ENCODE measurements at regions not wholly inside any gene's neighbourhood (a gene's known extent, or its start where the extent isn't known, plus 50 kb on each side); places are given as distances from the start of the nearest gene placed in this dataset.

DNA sequence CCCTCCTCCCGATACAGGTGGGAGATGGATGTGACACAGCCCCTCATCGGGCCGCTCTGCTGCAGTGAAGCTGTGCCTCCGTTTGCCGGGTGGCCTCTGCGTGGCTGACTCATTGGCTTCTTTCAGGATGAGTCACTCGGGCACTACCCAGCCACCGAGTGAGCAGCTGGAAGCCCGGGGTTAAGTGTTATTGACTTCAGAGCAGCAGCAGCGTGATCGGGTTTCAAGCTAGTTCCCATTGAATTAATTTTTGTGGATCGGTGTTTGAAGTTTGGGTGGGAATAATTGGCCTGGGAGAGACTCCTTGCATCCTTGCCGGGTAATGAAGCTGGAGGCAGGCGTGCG is 266.4 kb upstream of the IRX4 start:
- H3K36me3 Mint-ChIP-seq: no peaks in the 10 kb centered on the region
- H3K9me3 Mint-ChIP-seq: no peaks in the 10 kb centered on the region
- no peak overlapping the region for H3K4me3 Mint-ChIP-seq
- no peaks in the 10 kb centered on the region for H3K4me1 Mint-ChIP-seq
- no peak for DNase-seq (ENCODE audit: low spot score in 2 of 2)
- no peak overlapping the region for H3K27ac Mint-ChIP-seq
- ATAC-seq: peak; percentile 77

DNA sequence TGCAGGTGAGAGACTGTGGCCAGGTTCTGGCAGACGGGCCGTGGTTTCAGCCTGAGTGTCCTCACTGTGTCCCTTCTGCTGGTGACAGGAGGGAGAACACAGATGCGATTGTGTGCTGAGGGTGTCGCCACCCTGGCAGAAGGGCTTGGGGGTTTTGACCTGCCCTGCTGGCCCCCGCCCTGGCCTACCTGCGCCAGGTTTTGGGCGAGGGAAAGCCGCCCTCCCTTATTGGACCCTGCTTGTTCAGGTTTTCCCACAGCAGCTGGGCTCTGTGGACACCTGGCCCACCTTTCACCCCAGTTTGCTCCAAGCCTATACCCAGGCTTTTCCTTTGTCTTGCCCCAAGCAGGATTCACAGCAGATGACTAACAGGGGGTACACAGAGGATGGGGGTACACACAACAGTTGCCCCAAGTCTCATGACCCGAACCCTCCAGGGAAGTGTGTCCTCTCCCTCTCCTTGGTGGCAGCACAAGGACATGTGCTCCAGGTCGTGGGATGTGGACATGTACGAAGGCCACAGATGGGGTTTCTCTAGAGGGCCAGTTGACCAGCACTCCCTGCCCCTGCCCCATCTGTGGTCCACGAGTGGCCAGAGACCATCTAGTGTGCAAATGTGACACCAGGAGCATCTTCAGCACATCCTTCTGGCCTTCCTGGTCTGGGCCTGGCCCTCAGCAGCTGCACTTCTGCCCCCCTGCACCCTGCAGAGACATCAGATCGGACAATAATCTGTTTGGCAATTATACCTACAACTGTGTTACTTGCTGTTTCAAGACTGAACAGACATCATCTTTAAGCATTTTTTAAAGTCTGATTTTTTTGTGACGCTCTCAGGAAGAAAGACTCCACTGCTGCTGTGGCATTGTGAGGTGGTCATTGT is 265.8 kb upstream of the IRX4 start:
- no peak overlapping the region for H3K4me3 Mint-ChIP-seq
- H3K36me3 Mint-ChIP-seq: no peaks in the 10 kb centered on the region
- H3K9me3 Mint-ChIP-seq: no peaks in the 10 kb centered on the region
- ATAC-seq (peak; percentile 25), DNase-seq (ENCODE audit: low spot score in 2 of 2) (no peak)
- H3K4me1 Mint-ChIP-seq: no peaks in the 10 kb centered on the region
- H3K27ac Mint-ChIP-seq: no peak overlapping the region

DNA sequence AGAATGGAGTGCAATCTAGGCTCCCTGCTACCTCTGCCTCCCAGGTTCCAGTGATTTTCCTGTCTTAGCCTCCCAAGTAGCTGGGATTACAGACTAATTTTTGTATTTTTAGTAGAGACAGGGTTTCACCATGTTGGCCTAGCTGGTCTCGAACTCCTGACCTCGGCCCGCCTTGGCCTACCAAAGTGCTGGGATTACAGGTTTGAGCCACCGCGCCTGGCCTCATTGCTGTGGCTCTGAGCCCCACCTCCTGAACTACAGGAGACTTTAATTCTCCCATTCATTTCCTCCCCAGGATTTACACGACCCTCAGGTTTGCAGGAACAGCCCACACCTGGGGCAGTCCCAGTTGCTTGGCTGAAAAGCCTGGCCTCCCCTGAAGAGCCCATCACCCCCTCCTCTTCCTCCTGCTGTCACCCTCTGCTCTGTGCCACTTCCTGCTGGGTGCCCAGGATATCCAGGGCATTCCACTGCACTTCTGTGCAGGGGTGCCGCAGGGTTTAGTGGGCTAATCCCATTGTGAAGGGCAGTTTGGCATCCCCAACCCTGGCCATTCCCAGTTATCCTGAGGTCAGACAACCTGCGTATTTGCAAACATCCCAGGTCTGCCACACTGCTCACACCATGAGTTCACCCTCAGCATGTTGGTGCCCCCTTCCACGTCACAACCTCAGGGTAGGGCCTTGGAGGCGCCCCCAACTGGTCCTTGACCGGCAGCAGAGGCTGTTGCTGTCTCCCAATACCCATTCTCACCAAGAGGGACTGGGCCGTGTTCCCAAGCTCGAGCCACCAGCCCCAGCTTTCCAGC is 265.0 kb upstream of the IRX4 start:
- H3K4me3 Mint-ChIP-seq: no peak overlapping the region

DNA sequence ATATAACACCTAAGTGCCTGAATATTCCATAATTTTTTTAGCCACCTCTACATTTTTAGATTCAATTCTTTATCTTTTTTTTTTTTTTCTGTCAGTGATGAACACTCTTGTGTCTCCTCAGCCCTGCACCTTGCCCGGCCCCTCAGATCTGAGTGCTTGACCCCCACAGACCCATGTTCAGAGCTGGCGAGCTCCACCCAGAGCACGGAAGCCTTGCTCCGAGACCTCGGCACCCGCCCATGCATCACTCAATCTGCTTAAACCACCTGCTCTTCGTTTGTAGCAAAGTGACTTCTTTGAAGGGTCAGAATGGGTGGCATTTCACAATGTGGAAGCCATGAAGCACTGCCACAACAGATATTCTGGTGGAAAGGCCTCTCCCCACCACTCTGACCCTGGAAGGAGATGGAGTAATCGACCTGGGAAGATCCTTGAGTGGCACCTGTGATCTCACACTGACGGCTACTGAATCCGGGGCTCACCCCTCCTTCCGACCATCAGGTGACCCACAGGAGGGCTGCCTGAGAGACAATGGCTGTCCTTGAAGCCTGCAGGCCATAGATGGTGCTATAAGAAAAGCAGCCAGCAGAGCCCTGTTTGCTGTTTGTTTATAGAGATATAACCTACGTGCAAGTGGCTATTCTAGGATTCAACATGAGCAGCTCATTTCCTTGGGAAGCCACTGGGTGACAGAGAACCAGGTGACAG is 261.1 kb upstream of the IRX4 start:
- Mint-ChIP-seq H3K4me3 (no peak overlapping the region), H3K4me1 (no peaks in the 10 kb centered on the region), H3K36me3 (no peaks in the 10 kb centered on the region), H3K27ac (no peak overlapping the region), H3K9me3 (no peaks in the 10 kb centered on the region)
- no peak for DNase-seq (ENCODE audit: low spot score in 2 of 2)
- ATAC-seq: no peak

More for the DNA sequence above, 265.0 kb upstream of the IRX4 start:
- Mint-ChIP-seq H3K4me1 (no peaks in the 10 kb centered on the region), H3K27ac (no peak overlapping the region), H3K9me3 (no peaks in the 10 kb centered on the region), H3K36me3 (no peaks in the 10 kb centered on the region)
- DNase-seq (ENCODE audit: low spot score in 2 of 2): no peak
- no peak for ATAC-seq

DNA sequence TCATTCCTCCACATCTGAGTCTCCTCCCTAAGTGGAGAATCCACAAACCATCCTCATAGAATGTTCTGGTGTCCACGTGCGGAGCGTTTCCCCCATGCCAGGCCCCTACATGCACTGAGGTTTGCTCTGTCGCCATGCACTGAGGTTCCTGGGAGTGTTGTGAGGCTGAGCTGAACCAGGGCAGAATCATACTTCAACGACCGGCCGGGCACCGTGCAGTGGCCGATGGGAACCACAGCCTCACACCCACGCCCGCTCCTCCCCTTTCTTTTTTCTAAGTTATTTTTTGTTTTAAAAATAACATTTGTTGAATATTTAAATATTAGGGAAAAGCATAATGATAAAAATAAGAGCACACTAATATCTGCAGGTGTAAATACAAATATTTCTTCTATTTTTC is 260.4 kb upstream of the IRX4 start:
- ATAC-seq (no peak), DNase-seq (ENCODE audit: low spot score in 2 of 2) (no peak)
- Mint-ChIP-seq H3K4me3 (no peak overlapping the region), H3K4me1 (no peaks in the 10 kb centered on the region), H3K27ac (no peak overlapping the region), H3K9me3 (peaks cover 3% of the 10 kb centered on the region), H3K36me3 (peaks cover 4% of the 10 kb centered on the region)

DNA sequence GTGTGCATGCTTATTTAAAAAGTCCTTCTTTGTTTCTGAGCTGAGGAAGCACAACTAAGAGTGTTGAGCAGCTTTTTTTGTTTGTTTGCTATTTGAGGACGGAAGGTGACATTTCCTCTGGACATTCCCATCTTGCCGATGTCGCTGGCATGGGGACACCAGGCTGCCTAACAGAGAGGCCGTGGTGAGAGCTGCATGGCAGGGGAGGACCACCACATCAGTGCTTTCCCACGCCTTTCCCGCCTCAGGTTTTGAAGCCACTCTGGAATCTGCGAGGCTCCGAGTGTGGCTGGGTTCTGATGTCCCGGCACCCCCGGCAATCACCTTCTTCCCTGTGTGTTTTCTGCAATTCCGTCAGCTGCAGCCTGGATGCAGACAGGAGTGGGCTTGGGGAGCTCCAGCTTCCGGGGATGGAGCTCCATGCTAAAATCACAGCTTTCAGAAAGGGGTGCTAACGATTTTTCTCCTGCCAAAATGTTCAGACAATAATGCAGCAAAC is 259.8 kb upstream of the IRX4 start:
- ATAC-seq: no peak
- H3K4me1 Mint-ChIP-seq: no peaks in the 10 kb centered on the region
- no peak for DNase-seq (ENCODE audit: low spot score in 2 of 2)
- no peak overlapping the region for H3K4me3 Mint-ChIP-seq
- no peak overlapping the region for H3K27ac Mint-ChIP-seq
- H3K9me3 Mint-ChIP-seq: peaks cover 3% of the 10 kb centered on the region
- peaks cover 6% of the 10 kb centered on the region for H3K36me3 Mint-ChIP-seq

DNA sequence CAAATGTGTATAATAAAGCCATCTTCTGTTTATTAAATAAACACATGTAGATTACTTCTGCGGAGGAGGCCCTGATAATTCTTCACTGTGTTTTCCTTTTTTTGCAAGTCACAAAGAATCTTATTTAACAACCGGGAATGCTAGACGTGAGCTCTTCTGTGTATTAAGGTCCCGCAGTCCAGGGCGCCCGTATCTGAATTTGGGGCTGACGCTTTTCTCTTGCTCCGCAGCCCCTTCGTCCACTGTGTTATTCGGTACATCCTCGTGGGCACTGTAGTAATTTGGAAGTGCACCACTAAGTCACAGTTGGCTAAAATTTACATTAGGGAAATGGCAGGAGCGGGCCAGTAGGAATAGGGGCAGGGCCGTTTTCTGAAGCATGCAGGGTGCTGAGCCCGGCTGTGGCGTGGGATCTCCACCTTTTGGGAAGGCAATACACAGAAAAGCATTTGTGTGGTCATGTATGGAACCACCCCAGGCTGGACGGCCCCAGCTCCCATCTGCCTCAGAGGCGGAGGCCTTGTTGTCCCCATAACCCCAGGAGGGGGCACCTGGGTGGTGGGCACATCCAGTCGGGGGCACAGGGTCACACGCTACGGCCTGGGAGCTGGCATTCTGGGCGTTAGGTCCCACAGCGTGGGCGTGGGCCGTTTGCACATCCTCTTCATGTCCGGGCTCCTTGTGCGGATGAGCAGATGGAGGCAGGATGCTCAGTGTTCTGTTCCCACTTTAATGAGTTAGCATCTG is 258.7 kb upstream of the IRX4 start:
- peaks cover 6% of the 10 kb centered on the region for H3K36me3 Mint-ChIP-seq
- peaks cover 3% of the 10 kb centered on the region for H3K4me1 Mint-ChIP-seq
- ATAC-seq: no peak
- DNase-seq (ENCODE audit: low spot score in 2 of 2): no peak
- no peak overlapping the region for H3K4me3 Mint-ChIP-seq
- H3K27ac Mint-ChIP-seq: no peak overlapping the region
- peaks cover 3% of the 10 kb centered on the region for H3K9me3 Mint-ChIP-seq

DNA sequence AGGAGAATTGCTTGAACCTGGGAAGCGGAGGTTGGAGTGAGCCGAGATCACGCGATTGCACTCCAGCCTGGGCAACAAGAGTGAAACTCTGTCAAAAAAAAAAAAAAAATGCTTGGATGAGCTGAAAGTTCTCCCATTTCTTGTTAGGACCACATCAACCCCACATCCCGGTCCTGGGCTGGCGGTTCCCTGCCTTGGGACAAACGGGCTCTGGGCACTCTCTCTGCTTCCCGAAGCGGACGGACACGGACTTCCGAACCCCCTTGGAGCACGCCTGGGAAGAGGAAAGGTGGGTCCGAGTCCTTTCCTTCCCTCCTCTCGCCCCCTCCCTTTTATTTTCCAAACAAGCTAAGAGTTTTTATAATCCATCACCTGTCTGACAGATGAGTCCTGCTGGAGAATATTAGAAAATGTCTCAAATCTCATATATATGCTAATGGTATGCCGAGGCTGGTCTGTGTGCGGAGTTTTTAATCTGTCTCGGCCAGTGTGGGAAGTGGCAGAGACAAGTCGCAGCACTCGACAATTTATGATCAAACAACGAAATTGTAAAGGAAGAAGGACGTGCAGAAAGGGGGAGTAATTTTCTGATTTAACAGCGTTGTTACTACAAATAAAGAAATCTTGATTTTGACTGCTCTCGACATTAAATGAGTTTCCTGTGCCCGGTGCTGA is 257.9 kb upstream of the IRX4 start:
- H3K27ac Mint-ChIP-seq: no peak overlapping the region

DNA sequence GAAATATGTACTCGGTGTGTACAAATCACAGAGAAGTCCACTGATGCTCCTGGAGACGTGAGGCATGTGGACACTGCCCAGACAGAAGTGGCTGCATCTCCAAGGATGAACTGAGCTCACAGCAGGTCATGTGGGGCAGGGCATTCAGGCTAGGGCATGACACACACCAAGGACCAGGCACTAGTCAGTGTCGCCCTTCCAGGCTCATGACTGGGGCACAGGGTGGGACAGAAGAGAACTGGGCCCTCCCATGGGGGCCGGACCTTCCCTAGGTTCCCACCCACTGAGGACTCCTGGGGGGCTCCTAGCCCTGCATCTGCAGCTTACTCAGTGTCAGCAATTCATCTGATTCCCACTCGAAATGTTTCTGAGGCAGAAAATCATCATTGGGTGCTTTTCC is 256.8 kb upstream of the IRX4 start:
- DNase-seq (ENCODE audit: low spot score in 2 of 2) (no peak), ATAC-seq (no peak)
- Mint-ChIP-seq H3K4me3 (no peak overlapping the region), H3K4me1 (peaks cover 5% of the 10 kb centered on the region), H3K36me3 (peaks cover 6% of the 10 kb centered on the region), H3K27ac (no peak overlapping the region), H3K9me3 (peaks cover 3% of the 10 kb centered on the region)

More for the DNA sequence above, 257.9 kb upstream of the IRX4 start:
- Mint-ChIP-seq H3K4me1 (peaks cover 5% of the 10 kb centered on the region), H3K36me3 (peaks cover 6% of the 10 kb centered on the region), H3K4me3 (no peak overlapping the region), H3K9me3 (peaks cover 3% of the 10 kb centered on the region)
- DNase-seq (ENCODE audit: low spot score in 2 of 2): no peak
- ATAC-seq: no peak

DNA sequence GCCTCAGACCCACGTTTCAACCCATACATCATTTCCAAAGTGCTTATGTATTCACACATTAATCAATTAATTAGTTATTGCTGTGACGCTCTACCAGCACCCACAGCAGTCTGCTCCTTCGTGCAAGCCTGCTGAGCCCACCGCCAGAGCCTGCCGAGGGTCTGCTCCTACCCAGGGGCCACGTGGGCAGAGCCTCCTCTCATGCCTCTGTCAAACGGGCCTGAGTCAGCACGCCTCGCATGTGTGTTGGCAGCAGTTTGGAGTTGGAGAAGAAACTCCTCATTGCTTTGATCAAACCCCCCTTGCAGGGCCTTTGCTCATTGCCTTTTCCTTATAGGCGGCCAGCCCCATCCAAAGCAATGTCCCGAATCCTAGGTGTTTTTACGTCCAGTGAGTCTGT is 256.2 kb upstream of the IRX4 start:
- DNase-seq (ENCODE audit: low spot score in 2 of 2) (no peak), ATAC-seq (no peak)
- Mint-ChIP-seq H3K9me3 (peaks cover 3% of the 10 kb centered on the region), H3K27ac (no peak overlapping the region), H3K36me3 (peaks cover 6% of the 10 kb centered on the region), H3K4me1 (peaks cover 5% of the 10 kb centered on the region), H3K4me3 (no peak overlapping the region)

DNA sequence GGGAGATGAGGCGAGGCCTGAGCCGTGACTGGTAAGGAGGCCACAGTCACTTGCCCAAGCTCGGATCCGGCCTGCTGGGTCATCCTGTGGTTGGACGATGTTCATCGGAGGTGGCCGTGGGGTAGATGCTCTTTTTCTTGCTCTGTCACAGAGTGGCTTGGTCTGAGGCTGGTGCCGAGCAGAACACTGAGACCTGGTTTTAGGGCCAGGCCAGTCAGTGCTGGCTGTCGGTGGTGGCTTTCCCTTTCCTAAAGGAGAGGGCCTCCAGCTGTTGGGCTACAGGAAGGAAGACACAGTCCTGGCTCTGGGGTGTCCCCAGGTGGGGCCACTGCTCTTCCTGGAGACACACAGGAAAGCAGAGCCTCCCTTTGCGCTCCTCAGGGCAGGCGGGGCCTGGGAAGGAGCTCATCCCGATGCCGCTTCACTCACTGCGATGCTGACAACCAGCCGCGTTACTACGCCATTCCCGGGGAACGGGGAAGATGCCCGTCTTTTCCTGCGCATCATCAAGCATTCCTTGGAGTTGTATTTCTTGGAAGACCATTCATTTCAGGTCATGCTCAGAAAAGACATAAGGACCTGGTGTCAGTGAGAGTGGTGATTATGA is 254.8 kb upstream of the IRX4 start:
- peaks cover 5% of the 10 kb centered on the region for H3K4me1 Mint-ChIP-seq
- peaks cover 6% of the 10 kb centered on the region for H3K36me3 Mint-ChIP-seq
- no peak overlapping the region for H3K4me3 Mint-ChIP-seq
- ATAC-seq: no peak
- no peak for DNase-seq (ENCODE audit: low spot score in 2 of 2)
- H3K9me3 Mint-ChIP-seq: peaks cover 3% of the 10 kb centered on the region
- H3K27ac Mint-ChIP-seq: no peak overlapping the region

DNA sequence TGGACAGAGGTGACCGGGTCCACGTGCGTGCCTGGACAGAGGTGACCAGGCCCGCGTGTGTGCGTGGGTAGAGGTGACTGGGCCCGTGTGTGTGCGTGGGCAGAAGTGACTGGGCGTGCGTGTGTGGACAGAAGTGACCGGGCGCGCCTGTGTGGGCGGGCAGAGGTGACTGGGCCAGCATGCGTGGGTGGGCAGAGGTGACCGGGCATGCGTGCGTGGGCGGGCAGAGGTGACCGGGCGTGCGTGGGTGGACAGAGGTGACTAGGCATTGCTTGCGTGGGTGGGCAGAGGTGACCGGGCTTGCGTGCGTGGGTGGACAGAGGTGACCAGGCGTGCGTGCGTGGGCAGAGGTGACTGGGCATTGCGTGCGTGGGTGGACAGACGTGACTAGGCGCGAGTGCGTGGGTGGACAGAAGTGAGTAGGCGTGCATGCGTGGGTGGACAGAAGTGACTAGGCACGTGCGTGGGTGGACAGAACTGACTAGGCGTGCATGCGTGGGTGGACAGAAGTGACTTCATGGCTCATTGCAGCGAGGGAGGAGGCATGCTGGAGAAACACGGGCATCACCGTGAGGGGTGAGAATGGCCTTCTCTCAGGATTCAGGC is 254.1 kb upstream of the IRX4 start:
- Mint-ChIP-seq H3K36me3 (peaks cover 6% of the 10 kb centered on the region), H3K4me3 (no peak overlapping the region), H3K9me3 (peaks cover 3% of the 10 kb centered on the region), H3K4me1 (peaks cover 5% of the 10 kb centered on the region), H3K27ac (peak overlapping the region; percentile 12)
- no peak for DNase-seq (ENCODE audit: low spot score in 2 of 2)
- ATAC-seq: no peak

DNA sequence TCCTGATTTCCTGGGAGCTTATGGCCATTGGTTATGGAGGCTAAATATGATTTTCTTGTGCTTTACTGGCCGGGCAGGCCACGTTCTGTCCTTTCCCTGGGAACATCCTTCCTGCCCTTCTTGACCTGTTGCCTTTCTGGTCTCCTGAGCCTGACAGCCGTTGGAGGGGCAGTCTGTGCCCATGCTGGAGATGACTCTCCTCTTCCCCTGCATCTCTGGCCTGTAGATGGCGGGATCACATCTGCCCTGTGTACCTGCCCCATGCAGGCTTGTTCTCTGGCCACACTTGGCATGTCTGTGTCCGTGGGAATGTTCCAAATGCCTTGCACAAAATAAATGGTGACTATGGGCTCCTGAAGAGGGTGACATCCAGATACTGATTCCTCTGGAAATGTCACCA is 253.1 kb upstream of the IRX4 start:
- Mint-ChIP-seq H3K9me3 (peaks cover 3% of the 10 kb centered on the region), H3K4me1 (peaks cover 5% of the 10 kb centered on the region), H3K27ac (no peak overlapping the region), H3K36me3 (peaks cover 6% of the 10 kb centered on the region), H3K4me3 (no peak overlapping the region)
- ATAC-seq (no peak), DNase-seq (ENCODE audit: low spot score in 2 of 2) (no peak)

DNA sequence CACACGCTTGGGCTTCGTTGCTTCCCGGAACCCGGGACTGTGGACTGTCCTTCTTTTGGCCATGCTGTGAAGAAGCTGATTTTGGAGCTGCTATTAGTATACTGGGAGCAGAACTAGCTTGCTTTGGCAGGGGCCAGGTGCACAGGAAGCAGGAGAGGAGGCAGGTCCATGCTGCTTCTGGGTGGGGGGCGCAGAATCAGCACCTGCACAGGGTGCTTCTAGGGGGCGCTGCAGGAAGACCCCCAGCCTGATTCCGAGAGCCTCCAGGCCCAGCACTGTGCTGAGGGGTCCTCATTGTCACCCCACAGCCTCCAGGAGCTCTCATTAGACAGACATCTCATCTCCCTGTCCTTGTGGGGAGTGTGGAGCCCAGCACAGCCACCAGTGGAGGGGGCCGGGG is 252.6 kb upstream of the IRX4 start:
- H3K4me3 Mint-ChIP-seq: no peak overlapping the region

More for the DNA sequence above, 252.6 kb upstream of the IRX4 start:
- ATAC-seq: no peak
- DNase-seq (ENCODE audit: low spot score in 2 of 2): no peak
- Mint-ChIP-seq H3K27ac (no peak overlapping the region), H3K36me3 (peaks cover 6% of the 10 kb centered on the region), H3K9me3 (peaks cover 3% of the 10 kb centered on the region), H3K4me1 (peaks cover 5% of the 10 kb centered on the region)
